ENCODE measurements at regions not wholly inside any gene's neighbourhood (a gene's known extent, or its start where the extent isn't known, plus 50 kb on each side); places are given as distances from the start of the nearest gene placed in this dataset.

- Histone ChIP-seq H3K4me1 (ENCODE audit: low read length) (no peaks in the 10 kb centered on the region), H3K4me2 (ENCODE audit: low read depth, low read length) (no peak overlapping the region), H3F3A (ENCODE audit: insufficient read depth, low read length) (no peaks in the 10 kb centered on the region), H4K20me1 (ENCODE audit: insufficient read depth, low read length) (no peaks in the 10 kb centered on the region), H2AFZ (ENCODE audit: low read length) (no peak overlapping the region), H3K27me3 (replicated peaks; ENCODE audit: insufficient read depth, low read length) (no peaks in the 10 kb centered on the region), H3K36me3 (replicated peaks; ENCODE audit: insufficient read depth, low read length) (no peaks in the 10 kb centered on the region), H3K9ac (ENCODE audit: low read length) (no peak overlapping the region), H3K9me2 (replicated peaks; ENCODE audit: insufficient read depth, low read length) (no peaks in the 10 kb centered on the region), H3K27ac (ENCODE audit: low read length) (no peak overlapping the region), H3K4me3 (ENCODE audit: low read length) (no peak overlapping the region), H3K9me3 (replicated peaks; ENCODE audit: insufficient read depth, low read length) (no peaks in the 10 kb centered on the region), H3K79me2 (ENCODE audit: low read length) (no peaks in the 10 kb centered on the region)
- no peak for DNase-seq
- no peak for TF ChIP-seq CTCF (IDR thresholded peaks at IDR 0.05; ENCODE audit: low read length)
- TF ChIP-seq EZH2phosphoT487 (IDR thresholded peaks at IDR 0.05; ENCODE audit: low read length): no peak
- TF ChIP-seq EZH2 (optimal IDR thresholded peaks at IDR 0.05; ENCODE audit: low read depth, low read length): no peak
Observed at GRCh38 chr7:65317372-65317771, 56.3 kb upstream of the ZNF92 start.

- Histone ChIP-seq H3K9ac (ENCODE audit: low read length) (no peak overlapping the region), H3K9me3 (replicated peaks; ENCODE audit: insufficient read depth, low read length) (no peaks in the 10 kb centered on the region), H3F3A (ENCODE audit: insufficient read depth, low read length) (no peaks in the 10 kb centered on the region), H3K79me2 (ENCODE audit: low read length) (no peaks in the 10 kb centered on the region), H3K4me1 (ENCODE audit: low read length) (no peaks in the 10 kb centered on the region), H3K36me3 (replicated peaks; ENCODE audit: insufficient read depth, low read length) (no peaks in the 10 kb centered on the region), H3K4me2 (ENCODE audit: low read depth, low read length) (no peak overlapping the region), H3K4me3 (ENCODE audit: low read length) (no peak overlapping the region), H3K27me3 (replicated peaks; ENCODE audit: insufficient read depth, low read length) (no peaks in the 10 kb centered on the region), H3K27ac (ENCODE audit: low read length) (no peak overlapping the region), H3K9me2 (replicated peaks; ENCODE audit: insufficient read depth, low read length) (no peaks in the 10 kb centered on the region), H2AFZ (ENCODE audit: low read length) (no peak overlapping the region), H4K20me1 (ENCODE audit: insufficient read depth, low read length) (no peaks in the 10 kb centered on the region)
- TF ChIP-seq CTCF (IDR thresholded peaks at IDR 0.05; ENCODE audit: low read length) (no peak), EZH2phosphoT487 (IDR thresholded peaks at IDR 0.05; ENCODE audit: low read length) (no peak), EZH2 (optimal IDR thresholded peaks at IDR 0.05; ENCODE audit: low read depth, low read length) (no peak)
- DNase-seq: no peak
Observed at GRCh38 chr7:65310761-65311160, 62.9 kb upstream of the ZNF92 start.

GRCh38 chr7:65308300-65308678 lies 65.4 kb upstream of the ZNF92 start:
- Histone ChIP-seq H3K4me3 (ENCODE audit: low read length) (no peak overlapping the region), H3K36me3 (replicated peaks; ENCODE audit: insufficient read depth, low read length) (no peaks in the 10 kb centered on the region)

More at GRCh38 chr7:65308300-65308678, 65.4 kb upstream of the ZNF92 start:
- no peak overlapping the region for H3K27ac ChIP-seq (ENCODE audit: low read length)
- no peak overlapping the region for H2AFZ ChIP-seq (ENCODE audit: low read length)
- no peaks in the 10 kb centered on the region for H3K9me2 ChIP-seq (replicated peaks; ENCODE audit: insufficient read depth, low read length)
- no peak for TF ChIP-seq CTCF (IDR thresholded peaks at IDR 0.05; ENCODE audit: low read length)
- no peak for TF ChIP-seq EZH2phosphoT487 (IDR thresholded peaks at IDR 0.05; ENCODE audit: low read length)
- no peak for TF ChIP-seq EZH2 (optimal IDR thresholded peaks at IDR 0.05; ENCODE audit: low read depth, low read length)
- H3F3A ChIP-seq (ENCODE audit: insufficient read depth, low read length): no peaks in the 10 kb centered on the region
- H3K4me2 ChIP-seq (ENCODE audit: low read depth, low read length): no peak overlapping the region
- H3K9me3 ChIP-seq (replicated peaks; ENCODE audit: insufficient read depth, low read length): no peaks in the 10 kb centered on the region
- DNase-seq: no peak
- no peaks in the 10 kb centered on the region for H3K4me1 ChIP-seq (ENCODE audit: low read length)
- H3K27me3 ChIP-seq (replicated peaks; ENCODE audit: insufficient read depth, low read length): no peaks in the 10 kb centered on the region
- no peaks in the 10 kb centered on the region for H4K20me1 ChIP-seq (ENCODE audit: insufficient read depth, low read length)
- H3K9ac ChIP-seq (ENCODE audit: low read length): no peak overlapping the region
- no peaks in the 10 kb centered on the region for H3K79me2 ChIP-seq (ENCODE audit: low read length)

Data from MM.1S (cell line).